C4-2B (cell line): ENCODE measurements at regions not wholly inside any gene's neighbourhood (a gene's known extent, or its start where the extent isn't known, plus 50 kb on each side); places are given as distances from the start of the nearest gene placed in this dataset.

Source experiments
- CTCF ChIP-seq: fragments of 450-650 bp; conservative IDR thresholded peaks from 2 replicates; pipeline ENCODE4 v1.5.1; 2017; ENCODE audit warnings: mild to moderate bottlenecking
- ZFX ChIP-seq: fragments of 450-650 bp; IDR thresholded peaks from 2 replicates; pipeline ENCODE4 v1.6.1; 2017

DNA sequence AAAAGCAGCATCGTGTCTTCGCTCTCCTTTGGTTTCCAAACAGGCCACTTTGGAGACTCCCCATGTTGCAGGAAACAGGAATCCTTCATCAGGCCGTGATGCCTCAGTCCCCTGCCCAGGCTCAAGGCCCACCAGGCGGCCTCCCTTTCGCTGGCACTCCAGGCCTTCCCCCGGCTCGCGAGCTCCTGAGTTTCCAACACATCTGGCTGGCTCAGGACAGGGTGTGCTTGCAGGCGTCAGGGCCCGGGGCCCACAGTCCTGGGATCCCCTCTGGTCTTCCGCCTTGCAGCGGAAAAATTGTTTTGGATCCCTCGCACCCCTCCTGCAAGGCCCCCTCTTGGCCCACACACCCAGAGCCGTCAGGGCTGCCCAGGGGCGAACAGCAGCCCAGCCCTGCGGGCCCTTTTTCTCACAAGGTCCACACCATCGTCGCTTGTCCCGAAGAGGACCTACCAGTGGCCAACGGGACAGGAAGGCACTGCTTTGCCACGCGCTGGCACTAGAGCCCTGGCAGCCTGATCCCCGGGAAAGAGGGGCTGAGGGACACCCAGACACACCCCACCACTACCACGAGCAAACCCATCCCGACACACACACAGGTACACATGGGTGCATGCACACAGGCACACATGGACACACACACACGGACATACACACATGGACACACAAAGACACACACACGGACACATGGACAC, 1930.9 kb upstream of the DEFB115 start:
- TF ChIP-seq CTCF (no peak), ZFX (no peak)
